HG02763 (cell line): ENCODE measurements at regions not wholly inside any gene's neighbourhood (a gene's known extent, or its start where the extent isn't known, plus 50 kb on each side); places are given as distances from the start of the nearest gene placed in this dataset.

Source experiments
- ATAC-seq: cut with Tn5 transposase; IDR thresholded peaks from one replicate; pipeline ENCODE4 v1.9.1; 2021; ENCODE audit warnings: mild to moderate bottlenecking, moderate library complexity; ENCODE audit not compliant: unreplicated experiment

DNA sequence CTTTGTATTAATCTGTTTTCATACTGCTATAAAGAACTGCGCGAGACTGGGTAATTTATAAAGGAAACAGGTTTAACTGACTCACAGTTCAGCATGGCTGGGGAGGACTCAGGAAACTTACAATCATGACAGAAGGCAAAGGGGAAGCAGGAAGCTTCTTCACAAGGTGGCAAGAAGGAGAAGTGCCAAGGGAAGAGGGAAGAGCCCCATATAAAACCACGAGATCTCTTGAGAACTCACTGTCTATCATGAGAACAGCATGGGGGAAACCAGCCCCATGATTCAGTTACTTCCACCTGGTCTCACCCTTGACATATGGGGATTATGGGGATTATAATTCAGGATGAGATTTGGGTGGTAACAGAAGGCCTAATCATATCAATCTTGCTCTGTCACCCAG, 60.9 kb upstream of the CHD1 start:
- ATAC-seq: no peak

DNA sequence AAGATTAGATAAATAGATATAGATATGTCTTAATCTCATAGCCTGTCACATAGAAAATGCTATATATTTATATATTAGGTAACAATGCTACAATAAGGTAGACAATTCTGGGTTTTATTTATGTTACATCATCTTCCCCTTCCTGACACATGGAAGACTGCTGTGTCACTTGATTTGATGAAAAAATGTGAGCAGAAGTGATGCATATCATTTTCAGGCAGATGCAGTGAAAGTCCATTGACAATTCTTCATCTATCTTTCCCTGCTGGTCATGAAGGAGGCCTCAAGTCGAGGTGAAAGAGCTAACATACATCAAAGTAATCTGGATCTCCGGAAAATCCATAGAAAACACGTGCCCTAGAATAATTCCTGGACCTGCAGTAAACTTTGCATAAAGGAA, 57.8 kb upstream of the CHD1 start:
- ATAC-seq: no peak

DNA sequence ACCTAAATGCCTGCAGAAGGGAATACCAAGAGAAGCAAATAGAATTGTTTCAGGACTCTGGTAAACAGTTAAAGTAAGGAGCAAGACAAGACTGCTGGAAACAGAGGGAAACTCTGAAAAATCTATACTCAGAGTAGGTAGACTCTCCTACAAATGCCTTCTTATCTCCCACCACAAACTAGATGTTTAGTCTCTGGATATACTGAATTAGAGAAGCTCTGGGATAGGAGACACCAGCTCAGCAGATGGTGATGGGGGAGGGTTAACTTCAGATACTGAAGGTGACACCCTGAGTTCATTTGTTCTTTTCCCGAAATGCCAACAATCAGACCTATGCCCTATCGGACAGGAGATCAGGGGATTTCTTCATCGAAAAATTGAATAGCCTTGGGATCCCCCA, 54.1 kb upstream of the CHD1 start:
- ATAC-seq: no peak
